Spleen (tissue), 7 donors: ENCODE measurements at regions not wholly inside any gene's neighbourhood (a gene's known extent, or its start where the extent isn't known, plus 50 kb on each side); places are given as distances from the start of the nearest gene placed in this dataset.

ENCODE experiments used
- CTCF ChIP-seq, 11 experiments: fragments of 200-600 bp in 7 of 11; fragments of 450-650 bp in 4 of 11; sonication (generic) in 4 of 11; IDR thresholded peaks in 8 of 11; conservative IDR thresholded peaks in 3 of 11; 1 replicate in 7 of 11; 2 replicates in 4 of 11; pipeline versions ENCODE4 v1.4.0 to v1.8.0; 2016 to 2021; ENCODE audit warnings: antibody characterized with exemption in 11 of 11, inconsistent platforms in 4 of 11, mild to moderate bottlenecking in 1 of 11
- POLR2A ChIP-seq, 3 donors: fragments of 450-650 bp; IDR thresholded peaks; one replicate each; pipeline ENCODE4 v1.5.1; 2017; ENCODE audit warnings: antibody characterized with exemption in 3 of 3, mild to moderate bottlenecking in 1 of 3
- POLR2AphosphoS5 ChIP-seq, 3 donors: sonication (generic); formaldehyde crosslinking; IDR thresholded peaks; one replicate each; pipeline ENCODE4 v1.5.1; 2017; ENCODE audit warnings: antibody characterized with exemption in 3 of 3
- donor health status: DM: no; HTN: no; CAD: no; lungs with moderate emphysema.
- donor health status: DM: no; HTN: no; CAD: no.
- donor health status: DM: no; HTN: no; CAD: no.

GRCh38 chr7:46126675-46127300 is 205.7 kb upstream of the IGFBP3 start:
- TF ChIP-seq CTCF (IDR thresholded peaks at IDR 0.05 in 8 of 11, conservative IDR thresholded peaks at IDR 0.05 in 3 of 11) (no peak), POLR2AphosphoS5 (IDR thresholded peaks at IDR 0.05) (no peak), POLR2A (IDR thresholded peaks at IDR 0.05) (no peak)
